ENCODE measurements at regions not wholly inside any gene's neighbourhood (a gene's known extent, or its start where the extent isn't known, plus 50 kb on each side); places are given as distances from the start of the nearest gene placed in this dataset.

DNA sequence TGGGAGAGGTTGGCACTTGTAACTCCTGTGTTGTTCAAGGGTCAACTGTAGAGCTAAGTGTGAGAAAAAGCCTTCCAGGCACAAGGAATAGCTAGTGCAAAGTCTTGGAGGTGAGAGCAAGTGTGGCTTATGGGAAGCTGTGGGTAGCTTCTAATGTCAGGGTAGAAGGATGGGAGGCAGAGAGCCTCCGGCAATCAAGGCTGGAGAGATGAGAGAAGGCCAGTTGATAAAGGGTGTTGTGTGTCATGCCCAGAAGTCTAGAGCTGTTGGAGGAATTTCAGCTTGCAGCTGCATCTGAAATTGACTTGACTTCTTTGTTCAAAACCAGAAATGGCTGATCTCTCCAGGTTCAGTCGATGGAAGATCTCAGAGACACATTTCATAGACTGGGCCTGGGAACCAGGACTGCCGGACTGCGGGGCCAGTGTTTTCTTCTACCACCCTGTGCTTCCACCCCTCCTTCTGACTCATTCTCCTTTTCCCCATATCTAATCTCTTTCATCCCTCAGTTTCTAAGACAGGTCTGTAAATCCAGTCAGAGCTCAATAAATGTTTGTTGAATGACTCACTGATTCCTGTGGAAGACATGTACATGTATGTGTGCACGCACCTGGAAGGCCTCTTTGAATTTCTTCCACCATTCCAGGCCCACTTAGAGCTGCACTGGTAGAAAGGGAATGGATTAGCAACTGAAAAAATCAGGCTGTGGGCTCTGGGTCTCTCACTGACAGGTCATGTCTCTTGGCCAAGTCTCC is 67.8 kb upstream of the KLF4 start:
- Histone ChIP-seq H3K4me3 (no peak overlapping the region), H3K27me3 (no peaks in the 10 kb centered on the region), H3K27ac (no peak overlapping the region), H3K9me3 (no peaks in the 10 kb centered on the region), H3K36me3 (no peaks in the 10 kb centered on the region), H3K4me1 (no peaks in the 10 kb centered on the region)
- TF ChIP-seq, protein P1, sequence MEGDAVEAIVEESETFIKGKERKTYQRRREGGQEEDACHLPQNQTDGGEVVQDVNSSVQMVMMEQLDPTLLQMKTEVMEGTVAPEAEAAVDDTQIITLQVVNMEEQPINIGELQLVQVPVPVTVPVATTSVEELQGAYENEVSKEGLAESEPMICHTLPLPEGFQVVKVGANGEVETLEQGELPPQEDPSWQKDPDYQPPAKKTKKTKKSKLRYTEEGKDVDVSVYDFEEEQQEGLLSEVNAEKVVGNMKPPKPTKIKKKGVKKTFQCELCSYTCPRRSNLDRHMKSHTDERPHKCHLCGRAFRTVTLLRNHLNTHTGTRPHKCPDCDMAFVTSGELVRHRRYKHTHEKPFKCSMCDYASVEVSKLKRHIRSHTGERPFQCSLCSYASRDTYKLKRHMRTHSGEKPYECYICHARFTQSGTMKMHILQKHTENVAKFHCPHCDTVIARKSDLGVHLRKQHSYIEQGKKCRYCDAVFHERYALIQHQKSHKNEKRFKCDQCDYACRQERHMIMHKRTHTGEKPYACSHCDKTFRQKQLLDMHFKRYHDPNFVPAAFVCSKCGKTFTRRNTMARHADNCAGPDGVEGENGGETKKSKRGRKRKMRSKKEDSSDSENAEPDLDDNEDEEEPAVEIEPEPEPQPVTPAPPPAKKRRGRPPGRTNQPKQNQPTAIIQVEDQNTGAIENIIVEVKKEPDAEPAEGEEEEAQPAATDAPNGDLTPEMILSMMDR (IDR thresholded peaks at IDR 0.05) = no peak
- no peak for DNase-seq (ENCODE audit: low spot score)

DNA sequence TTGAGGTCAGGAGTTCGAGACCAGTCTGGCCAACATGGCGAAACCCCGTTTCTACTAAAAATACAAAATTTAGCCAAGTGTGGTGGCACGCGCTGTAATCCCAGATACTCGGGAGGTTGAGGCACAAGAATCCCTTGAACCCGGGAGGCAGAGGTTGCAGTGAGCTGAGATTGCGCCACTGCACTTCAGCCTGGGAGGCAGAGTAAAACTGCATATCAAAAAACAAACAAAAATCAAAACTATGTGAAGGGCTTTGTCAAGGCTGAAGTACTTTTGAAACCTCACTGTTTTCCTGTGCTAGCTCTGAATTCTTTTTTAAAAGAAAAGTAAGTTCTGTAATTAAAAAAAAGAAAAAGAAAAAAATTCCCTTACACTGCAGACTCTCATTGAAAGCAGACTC is 65.1 kb upstream of the KLF4 start:
- no peaks in the 10 kb centered on the region for H3K27me3 ChIP-seq

DNA sequence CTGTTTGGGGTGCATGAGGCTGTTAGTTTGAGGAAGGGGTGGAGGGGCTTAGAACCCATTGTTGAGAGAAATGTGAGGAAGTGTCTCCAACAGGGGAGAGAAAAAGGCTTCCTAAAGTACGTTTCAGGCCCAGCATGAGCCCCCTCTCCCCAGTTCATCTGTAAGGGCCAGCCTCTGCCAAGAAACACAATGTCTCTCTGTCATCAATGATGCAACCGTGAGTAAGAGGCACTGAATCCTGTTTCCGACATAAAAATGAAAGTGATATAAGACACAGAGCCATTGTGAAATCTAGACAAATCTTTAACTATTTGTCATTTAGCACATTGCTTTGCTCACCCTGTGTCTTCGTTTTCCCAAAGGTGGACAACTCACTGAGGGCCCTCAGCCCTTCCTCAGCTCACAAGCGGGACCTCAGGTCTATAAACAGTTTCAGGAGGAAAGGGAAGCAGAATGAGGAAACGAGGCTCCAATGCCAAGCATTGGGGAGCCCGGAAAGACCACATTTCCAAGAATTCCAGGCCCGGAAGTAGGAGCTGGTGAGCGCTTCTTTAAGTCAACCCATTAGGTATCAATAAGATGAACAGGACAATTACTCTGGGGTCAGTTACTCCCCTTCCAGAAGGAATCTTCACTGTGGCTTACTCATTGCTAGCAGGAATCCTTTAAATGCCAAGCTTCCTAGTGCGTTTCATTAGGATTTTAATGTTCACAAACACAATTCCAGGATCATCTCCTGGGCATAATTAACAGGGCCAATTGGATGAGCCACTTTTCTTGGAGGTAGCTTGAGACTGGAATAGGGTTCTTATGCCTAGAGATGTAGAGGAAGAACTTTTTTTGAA is 59.0 kb upstream of the KLF4 start:
- no peaks in the 10 kb centered on the region for H3K36me3 ChIP-seq
- DNase-seq (ENCODE audit: low spot score) = peak; percentile 81
- peaks cover 0 to 15% of the 10 kb centered on the region in 2 donors for H3K4me1 ChIP-seq
- peak overlapping the region; percentile 44 to 76 for H3K27ac ChIP-seq
- TF ChIP-seq, protein P1 (IDR thresholded peaks at IDR 0.05) = no peak
- no peaks in the 10 kb centered on the region for H3K9me3 ChIP-seq
- H3K27me3 ChIP-seq = no peaks in the 10 kb centered on the region
- H3K4me3 ChIP-seq = peak overlapping the region in 1 of 2 donors; percentile 28

More for the DNA sequence above, 65.1 kb upstream of the KLF4 start:
- Histone ChIP-seq H3K4me3 (no peak overlapping the region), H3K27ac (no peak overlapping the region), H3K4me1 (no peaks in the 10 kb centered on the region), H3K9me3 (no peaks in the 10 kb centered on the region), H3K36me3 (no peaks in the 10 kb centered on the region)
- DNase-seq (ENCODE audit: low spot score) = no peak
- TF ChIP-seq, protein P1 (IDR thresholded peaks at IDR 0.05) = no peak

DNA sequence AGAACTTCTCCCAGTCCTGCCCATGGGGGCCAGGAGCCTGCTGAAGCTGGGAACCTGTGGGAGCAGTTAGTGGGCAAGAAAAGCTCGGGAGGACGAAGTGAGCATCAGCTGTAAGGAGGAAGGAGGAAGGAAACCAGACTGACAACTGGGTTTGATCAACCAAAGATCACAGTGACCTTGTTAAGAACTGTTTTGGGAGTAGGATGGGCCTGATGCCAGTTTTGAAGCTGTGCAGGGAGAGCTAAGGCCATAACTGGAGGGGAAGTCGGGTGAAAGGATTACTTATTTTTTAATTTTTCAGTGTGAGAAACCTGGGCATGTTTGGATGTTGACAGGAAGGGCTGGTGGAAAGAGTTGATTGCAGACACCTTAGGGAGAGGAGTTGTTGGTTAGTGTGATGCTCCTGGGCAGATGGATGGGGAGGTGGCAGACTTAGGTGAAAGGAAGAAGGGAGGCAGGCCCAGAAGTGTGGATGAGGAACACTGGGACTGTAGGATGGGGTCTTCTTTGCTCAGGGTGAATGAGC is 58.3 kb upstream of the KLF4 start:
- Histone ChIP-seq H3K4me1 (peaks cover 0 to 15% of the 10 kb centered on the region in 2 donors), H3K27ac (peak overlapping the region; percentile 44 to 76), H3K27me3 (no peaks in the 10 kb centered on the region), H3K4me3 (no peak overlapping the region), H3K9me3 (no peaks in the 10 kb centered on the region), H3K36me3 (no peaks in the 10 kb centered on the region)
- TF ChIP-seq, protein P1 (IDR thresholded peaks at IDR 0.05) = no peak
- no peak for DNase-seq (ENCODE audit: low spot score)

DNA sequence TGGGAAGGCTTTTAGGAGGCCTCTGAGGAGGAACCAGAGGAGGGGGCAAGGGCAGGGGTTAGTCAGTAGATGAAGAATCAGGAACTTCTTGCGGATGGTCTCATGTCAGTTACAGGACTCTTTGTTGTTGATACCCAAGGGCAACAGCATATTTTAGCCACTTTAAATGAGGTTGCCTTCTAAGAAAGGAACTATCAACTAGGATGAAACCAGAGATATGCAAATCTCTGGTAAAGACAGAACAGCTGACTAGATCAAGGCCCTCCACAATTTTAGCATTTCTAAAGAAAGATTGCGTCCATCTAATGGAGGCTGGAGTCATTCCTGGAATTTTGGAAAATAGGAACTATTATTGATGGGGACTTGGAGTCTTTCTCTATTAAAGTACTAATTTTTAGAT is 57.7 kb upstream of the KLF4 start:
- Histone ChIP-seq H3K4me1 (peaks cover 0 to 15% of the 10 kb centered on the region in 2 donors), H3K27ac (no peak overlapping the region), H3K4me3 (no peak overlapping the region), H3K9me3 (no peaks in the 10 kb centered on the region), H3K27me3 (no peaks in the 10 kb centered on the region), H3K36me3 (no peaks in the 10 kb centered on the region)
- TF ChIP-seq, protein P1 (IDR thresholded peaks at IDR 0.05) = no peak
- DNase-seq (ENCODE audit: low spot score) = no peak
